DMS153 treated with DMSO at 0.1 percent for 48 hours (cell line): ENCODE measurements at regions not wholly inside any gene's neighbourhood (a gene's known extent, or its start where the extent isn't known, plus 50 kb on each side); places are given as distances from the start of the nearest gene placed in this dataset.

Experiments
- DNase-seq: peaks from one replicate; lab custom pipeline; 2025; ENCODE audit not compliant: unreplicated experiment; lab: John Stamatoyannopoulos, UW

GRCh38 chr11:122179961-122180834 lies 64.2 kb upstream of the BLID start:
- no peak for DNase-seq

- no peak for DNase-seq
These were observed 62.8 kb upstream of the BLID start for GRCh38 chr11:122178795-122179194.

- no peak for DNase-seq
These were observed 61.2 kb upstream of the BLID start for GRCh38 chr11:122177238-122177637.

- DNase-seq: no peak
These were observed 60.6 kb upstream of the BLID start for GRCh38 chr11:122176651-122177050.

GRCh38 chr11:122175306-122175705 lies 59.3 kb upstream of the BLID start:
- no peak for DNase-seq

GRCh38 chr11:122173587-122173986 lies 57.6 kb upstream of the BLID start:
- DNase-seq: no peak

- DNase-seq: no peak
These were observed 57.0 kb upstream of the BLID start for GRCh38 chr11:122173074-122173450.

- no peak for DNase-seq
These were observed 56.5 kb upstream of the BLID start for GRCh38 chr11:122172352-122173073.

GRCh38 chr11:122170815-122171475 lies 54.9 kb upstream of the BLID start:
- DNase-seq: no peak

GRCh38 chr11:122168218-122168617 lies 52.2 kb upstream of the BLID start:
- DNase-seq: no peak

- DNase-seq: no peak
These were observed 51.1 kb upstream of the BLID start for GRCh38 chr11:122167100-122167499.

GRCh38 chr11:122165607-122166371 lies 49.8 kb upstream of the BLID start:
- DNase-seq: no peak
